ENCODE measurements at regions not wholly inside any gene's neighbourhood (a gene's known extent, or its start where the extent isn't known, plus 50 kb on each side); places are given as distances from the start of the nearest gene placed in this dataset.

- WGBS, 2 donors: 61 to 77% methylated on average over 2 of the region's 2 CpGs
- no peaks in the 10 kb centered on the region for H3K36me3 ChIP-seq
- H3K4me1 ChIP-seq: no peaks in the 10 kb centered on the region
- no peak overlapping the region for H3K4me3 ChIP-seq (replicated peaks in 1 of 3)
- no peak overlapping the region for H3K27ac ChIP-seq
- no peaks in the 10 kb centered on the region for H3K27me3 ChIP-seq
- no peaks in the 10 kb centered on the region for H3K9me3 ChIP-seq
- no peak for DNase-seq
- TF ChIP-seq POLR2A (IDR thresholded peaks at IDR 0.05): no peak
- TF ChIP-seq, protein P1, sequence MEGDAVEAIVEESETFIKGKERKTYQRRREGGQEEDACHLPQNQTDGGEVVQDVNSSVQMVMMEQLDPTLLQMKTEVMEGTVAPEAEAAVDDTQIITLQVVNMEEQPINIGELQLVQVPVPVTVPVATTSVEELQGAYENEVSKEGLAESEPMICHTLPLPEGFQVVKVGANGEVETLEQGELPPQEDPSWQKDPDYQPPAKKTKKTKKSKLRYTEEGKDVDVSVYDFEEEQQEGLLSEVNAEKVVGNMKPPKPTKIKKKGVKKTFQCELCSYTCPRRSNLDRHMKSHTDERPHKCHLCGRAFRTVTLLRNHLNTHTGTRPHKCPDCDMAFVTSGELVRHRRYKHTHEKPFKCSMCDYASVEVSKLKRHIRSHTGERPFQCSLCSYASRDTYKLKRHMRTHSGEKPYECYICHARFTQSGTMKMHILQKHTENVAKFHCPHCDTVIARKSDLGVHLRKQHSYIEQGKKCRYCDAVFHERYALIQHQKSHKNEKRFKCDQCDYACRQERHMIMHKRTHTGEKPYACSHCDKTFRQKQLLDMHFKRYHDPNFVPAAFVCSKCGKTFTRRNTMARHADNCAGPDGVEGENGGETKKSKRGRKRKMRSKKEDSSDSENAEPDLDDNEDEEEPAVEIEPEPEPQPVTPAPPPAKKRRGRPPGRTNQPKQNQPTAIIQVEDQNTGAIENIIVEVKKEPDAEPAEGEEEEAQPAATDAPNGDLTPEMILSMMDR (IDR thresholded peaks at IDR 0.05): no peak
- intact Hi-C loops (cut with DNase I): no loop called here
Observed at GRCh38 chr2:14773696-14774095, 141.2 kb downstream of the LRATD1 start.

GRCh38 chr2:14774436-14774968 lies 142.0 kb downstream of the LRATD1 start:
- no peaks in the 10 kb centered on the region for H3K36me3 ChIP-seq
- H3K4me1 ChIP-seq: no peaks in the 10 kb centered on the region
- no peaks in the 10 kb centered on the region for H3K9me3 ChIP-seq
- no peak for TF ChIP-seq POLR2A (IDR thresholded peaks at IDR 0.05)
- TF ChIP-seq, protein P1 (IDR thresholded peaks at IDR 0.05): no peak
- WGBS, 2 donors: 91 to 92% methylated on average over 5 of the region's 5 CpGs
- no peak overlapping the region for H3K27ac ChIP-seq
- no peak for DNase-seq
- H3K27me3 ChIP-seq: no peaks in the 10 kb centered on the region
- intact Hi-C loops (cut with DNase I): no loop called here
- no peak overlapping the region for H3K4me3 ChIP-seq (replicated peaks in 1 of 3)

- 34 to 35% methylated on average over 1 of the region's 1 CpG for WGBS, 2 donors
- Histone ChIP-seq H3K9me3 (no peaks in the 10 kb centered on the region), H3K4me1 (peaks cover 0 to 5% of the 10 kb centered on the region in 2 donors), H3K27me3 (no peaks in the 10 kb centered on the region), H3K4me3 (replicated peaks in 1 of 3) (no peak overlapping the region), H3K36me3 (no peaks in the 10 kb centered on the region), H3K27ac (no peak overlapping the region)
- no peak for DNase-seq
- intact Hi-C loops (cut with DNase I): no loop called here
- no peak for TF ChIP-seq POLR2A (IDR thresholded peaks at IDR 0.05)
- TF ChIP-seq, protein P1 (IDR thresholded peaks at IDR 0.05): no peak
Observed at GRCh38 chr2:14776216-14776615, 143.7 kb downstream of the LRATD1 start.

- Histone ChIP-seq H3K27ac (no peak overlapping the region), H3K36me3 (no peaks in the 10 kb centered on the region), H3K4me1 (peaks cover 0 to 5% of the 10 kb centered on the region in 2 donors), H3K4me3 (replicated peaks in 1 of 3) (no peak overlapping the region), H3K9me3 (no peaks in the 10 kb centered on the region), H3K27me3 (no peaks in the 10 kb centered on the region)
- TF ChIP-seq, protein P1 (IDR thresholded peaks at IDR 0.05): no peak
- no peak for TF ChIP-seq POLR2A (IDR thresholded peaks at IDR 0.05)
- no peak for DNase-seq
- 88 to 95% methylated on average over 2 of the region's 2 CpGs for WGBS, 2 donors
- intact Hi-C loops (cut with DNase I): no loop called here
Observed at GRCh38 chr2:14778015-14778414, 145.5 kb downstream of the LRATD1 start.

GRCh38 chr2:14779252-14779651 lies 146.7 kb downstream of the LRATD1 start:
- Histone ChIP-seq H3K27me3 (no peaks in the 10 kb centered on the region), H3K4me1 (peaks cover 0 to 5% of the 10 kb centered on the region in 2 donors), H3K36me3 (no peaks in the 10 kb centered on the region), H3K4me3 (replicated peaks in 1 of 3) (no peak overlapping the region), H3K9me3 (no peaks in the 10 kb centered on the region), H3K27ac (no peak overlapping the region)
- DNase-seq: no peak
- TF ChIP-seq, protein P1 (IDR thresholded peaks at IDR 0.05): no peak
- no peak for TF ChIP-seq POLR2A (IDR thresholded peaks at IDR 0.05)
- WGBS, 2 donors: 70 to 75% methylated on average over 4 of the region's 4 CpGs
- intact Hi-C loops (cut with DNase I): no loop called here
